ENCODE measurements at regions not wholly inside any gene's neighbourhood (a gene's known extent, or its start where the extent isn't known, plus 50 kb on each side); places are given as distances from the start of the nearest gene placed in this dataset.
"Not testable (repeated sequence)": the region's sequence is repeated elsewhere in the genome, so short reads cannot be mapped to it uniquely, and the experiment has no call there.

DNA sequence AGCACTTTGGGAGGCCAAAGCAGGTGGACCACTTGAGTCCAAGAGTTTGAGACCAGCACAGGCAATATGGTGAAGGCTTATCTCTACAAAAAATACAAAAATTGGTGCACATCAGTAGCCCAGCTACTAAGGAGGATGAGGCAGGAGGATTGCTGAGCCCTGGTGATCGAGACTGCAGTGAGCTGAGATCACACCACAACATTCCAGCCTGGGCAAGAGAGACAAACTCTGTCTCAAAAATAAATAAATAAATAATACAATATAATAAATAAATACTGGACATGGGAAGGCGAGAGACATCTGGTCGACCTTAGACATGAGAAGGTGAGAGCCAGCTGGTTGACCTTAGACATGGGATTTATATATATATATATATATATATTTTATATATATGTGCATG is 119.8 kb upstream of the SLC38A4 start:
- no peak for DNase-seq (ENCODE audit: low spot score)

DNA sequence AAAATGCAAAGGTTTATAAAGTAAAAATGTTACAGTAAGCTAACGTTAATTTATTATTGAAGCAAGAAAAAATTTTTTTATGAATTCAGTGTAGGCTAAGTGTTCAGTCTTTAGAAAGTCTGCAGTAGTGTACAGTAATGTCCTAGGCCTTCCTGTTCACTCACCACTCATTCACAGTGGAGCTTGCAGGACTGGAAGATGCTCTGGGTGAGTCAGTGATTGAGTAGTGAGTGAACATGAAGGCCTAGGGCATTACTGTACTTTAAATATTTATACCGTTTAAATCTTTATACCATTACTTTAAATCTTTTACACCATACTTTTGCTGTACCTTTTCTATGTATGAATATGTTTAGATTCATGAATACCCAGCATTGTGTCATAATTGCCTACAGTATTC is 120.3 kb upstream of the SLC38A4 start:
- DNase-seq (ENCODE audit: low spot score) = no peak

DNA sequence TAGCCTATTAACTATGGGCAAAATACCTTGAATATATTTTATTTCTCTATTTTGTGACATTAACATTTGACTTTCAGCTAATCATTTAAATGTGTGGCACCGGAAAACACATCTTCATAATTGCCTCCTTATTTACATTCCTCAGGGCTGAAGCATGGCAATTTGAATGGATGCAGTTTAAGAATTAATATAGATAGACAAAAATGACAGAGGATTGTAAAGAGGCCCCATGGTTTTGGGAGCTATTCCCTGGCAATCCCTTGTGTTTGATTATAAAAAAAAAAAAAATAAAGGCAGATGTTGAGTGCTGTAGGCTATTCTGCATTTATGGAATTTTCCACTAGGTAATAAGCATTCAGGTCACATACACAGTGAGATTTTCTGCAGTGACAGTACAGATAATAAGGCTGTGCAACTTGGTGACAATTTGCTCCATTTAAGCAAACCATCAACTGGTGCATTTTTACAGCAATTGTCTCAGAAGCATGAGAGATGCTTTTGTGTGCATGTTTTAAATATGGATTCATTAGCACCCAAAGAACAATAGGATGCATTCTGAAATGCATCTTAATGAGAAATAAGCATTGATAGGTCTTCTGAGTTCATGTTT is 123.2 kb upstream of the SLC38A4 start:
- no peak for DNase-seq (ENCODE audit: low spot score)

DNA sequence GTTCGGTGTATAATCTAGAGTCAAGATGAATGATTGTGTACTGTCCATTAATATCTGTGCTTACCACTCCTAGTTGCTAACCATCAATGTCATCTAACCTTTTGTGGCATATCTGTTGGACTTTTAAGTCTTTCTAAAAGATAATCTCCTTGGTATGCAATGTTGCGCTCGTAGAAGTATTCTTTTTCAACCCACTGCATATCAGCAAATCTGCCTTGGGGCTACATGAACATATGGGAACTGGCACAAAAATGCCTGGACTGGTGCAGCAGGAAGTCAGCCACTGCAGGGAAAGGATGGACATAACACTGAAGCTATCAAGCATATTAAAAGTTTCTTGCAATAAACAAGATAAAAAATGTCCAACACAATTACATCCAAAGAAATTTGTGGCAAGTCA is 124.3 kb upstream of the SLC38A4 start:
- DNase-seq (ENCODE audit: low spot score) = no peak

DNA sequence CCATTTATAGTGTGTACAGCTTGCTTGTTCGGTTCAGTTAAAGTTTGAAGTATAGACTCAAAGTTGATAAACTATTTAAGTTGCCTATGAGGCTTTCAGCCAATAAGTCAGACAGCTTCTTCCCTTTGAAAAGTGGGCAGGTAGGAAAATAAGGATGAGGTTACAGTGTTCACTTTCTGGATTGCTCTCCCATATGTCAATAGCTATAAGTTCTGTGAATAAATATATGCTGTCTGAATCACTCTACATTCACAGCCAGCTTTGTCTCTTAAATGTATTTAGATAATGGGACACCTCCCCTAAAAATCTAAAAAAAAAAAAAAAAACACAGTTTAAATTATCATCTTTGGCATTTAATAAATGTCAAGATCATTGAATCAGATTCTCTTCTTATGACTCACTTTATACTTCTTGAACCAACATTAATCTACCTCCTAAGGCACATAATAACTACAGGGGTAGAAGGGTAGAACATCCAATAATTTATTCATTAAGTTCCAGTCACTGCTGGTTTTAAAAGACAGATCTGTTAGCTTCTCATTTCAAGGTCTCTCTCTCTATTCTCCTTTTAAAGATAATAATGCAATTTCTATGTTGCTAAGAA is 126.4 kb upstream of the PCED1B start:
- DNase-seq (ENCODE audit: low spot score) = no peak

DNA sequence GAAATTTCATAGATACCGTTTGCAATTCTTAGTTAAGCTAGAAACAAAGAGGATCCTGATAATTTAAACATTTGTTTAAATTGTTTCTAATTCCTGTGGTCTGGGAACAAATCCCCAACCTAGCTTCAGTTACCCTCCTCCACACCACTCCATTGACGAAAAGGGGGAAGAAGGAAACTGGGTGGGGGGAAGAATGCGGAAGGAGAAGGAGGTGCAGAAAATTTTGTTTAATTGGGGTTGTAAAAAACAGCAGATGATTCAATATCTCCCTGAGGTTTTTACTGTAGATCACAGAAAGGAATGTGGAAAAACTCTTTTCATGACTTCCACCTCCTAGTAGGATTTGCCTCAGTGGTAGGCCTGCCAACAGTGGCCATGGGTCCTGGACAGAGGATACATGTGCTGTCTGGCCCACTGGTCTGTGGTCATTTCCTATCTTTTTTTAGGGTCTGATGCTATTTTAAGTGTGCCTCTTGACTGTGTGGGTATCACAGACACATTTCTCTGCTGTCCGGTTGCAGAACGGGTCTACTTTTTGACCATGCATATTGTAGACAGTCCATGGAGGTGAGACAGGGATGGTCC is 122.9 kb upstream of the PCED1B start:
- no peak for DNase-seq (ENCODE audit: low spot score)

DNA sequence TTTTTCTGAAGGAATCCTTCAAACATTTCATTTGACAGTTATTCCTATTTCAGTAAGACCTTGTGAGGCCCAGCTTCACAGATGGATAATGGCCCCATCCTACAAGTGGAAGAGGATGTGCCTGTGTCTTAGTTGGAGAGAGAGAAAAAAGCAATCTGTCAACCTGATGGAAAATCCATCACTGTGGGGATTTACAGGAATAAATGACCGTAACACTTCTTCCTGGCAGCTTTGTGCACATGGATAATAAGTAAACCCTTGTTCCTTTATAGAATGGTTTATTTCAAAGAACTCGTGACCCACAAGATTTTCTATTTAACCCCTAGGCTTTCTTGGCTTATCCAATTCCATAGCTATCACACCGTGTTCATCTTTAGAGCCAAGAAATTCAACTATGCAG is 121.4 kb upstream of the PCED1B start:
- no peak for DNase-seq (ENCODE audit: low spot score)

DNA sequence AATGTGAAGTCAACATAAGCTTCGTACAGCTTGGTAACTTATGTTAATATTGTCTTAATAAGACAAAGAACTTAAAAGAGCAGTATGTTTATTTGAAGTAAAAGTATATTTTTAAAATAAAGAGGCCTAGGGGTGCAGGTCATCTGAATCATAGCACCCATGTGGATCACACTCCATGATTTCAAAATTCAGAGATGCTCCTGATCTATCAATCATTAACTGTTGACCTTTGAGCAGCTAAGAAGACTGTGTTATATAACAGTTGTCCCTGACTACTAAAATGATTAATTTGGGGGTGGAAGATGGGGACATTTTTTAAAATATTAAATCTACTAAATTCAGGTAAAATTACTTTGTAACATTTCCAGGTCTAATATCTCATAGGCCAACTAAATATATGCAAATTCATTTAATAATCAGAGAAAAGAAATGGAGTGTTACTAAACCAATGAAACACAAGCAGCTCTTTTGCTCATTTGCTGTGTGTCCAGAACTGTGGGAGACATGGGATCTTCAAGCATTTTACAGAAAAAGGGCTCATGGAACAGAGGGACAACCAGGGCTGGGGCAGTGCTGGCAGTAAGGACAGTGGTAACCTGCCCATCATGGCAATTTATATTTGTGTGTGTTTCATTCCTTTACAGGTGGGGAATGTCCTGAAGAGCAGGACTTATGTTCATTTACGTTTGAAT is 120.7 kb upstream of the PCED1B start:
- no peak for DNase-seq (ENCODE audit: low spot score)

DNA sequence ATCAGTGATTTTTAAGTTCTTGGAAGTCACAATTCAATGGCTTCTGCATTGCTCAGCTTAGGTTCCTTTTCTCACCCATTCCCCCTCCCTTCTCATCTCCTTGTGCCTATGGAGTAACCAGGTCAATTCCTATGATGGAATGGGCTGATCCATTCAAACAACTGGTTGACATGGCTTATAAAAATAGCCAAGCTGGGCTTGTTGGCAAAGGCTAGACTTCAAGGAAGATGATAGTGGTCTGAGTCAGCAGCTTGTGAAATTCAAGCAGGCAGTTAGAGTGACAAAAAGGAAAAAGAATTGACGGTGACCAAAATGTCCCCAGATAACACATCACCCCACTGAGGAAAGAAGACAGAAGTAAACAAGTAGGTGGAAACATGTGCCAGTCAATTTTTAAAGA is 119.9 kb upstream of the PCED1B start:
- peak; percentile 54 for DNase-seq (ENCODE audit: low spot score)

DNA sequence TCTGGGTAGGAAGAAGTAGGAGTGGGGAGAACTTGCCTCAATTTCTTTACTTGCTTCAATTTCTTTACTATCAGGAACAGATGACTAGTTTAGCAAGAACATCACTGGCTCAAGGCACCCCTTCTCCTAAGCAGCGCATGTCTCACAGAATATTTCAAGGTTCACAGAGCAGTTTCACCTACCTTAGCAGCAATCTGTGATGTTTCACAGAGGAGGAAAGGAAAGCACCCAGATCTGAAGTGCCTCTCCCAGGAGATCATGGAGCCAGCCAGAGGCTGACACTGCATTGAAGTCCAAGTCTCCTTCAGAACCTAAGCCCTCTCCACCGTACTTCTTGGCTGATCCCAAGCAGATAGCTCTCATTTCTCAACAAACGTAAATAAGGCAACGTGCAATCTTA is 118.7 kb upstream of the PCED1B start:
- no peak for DNase-seq (ENCODE audit: low spot score)

DNA sequence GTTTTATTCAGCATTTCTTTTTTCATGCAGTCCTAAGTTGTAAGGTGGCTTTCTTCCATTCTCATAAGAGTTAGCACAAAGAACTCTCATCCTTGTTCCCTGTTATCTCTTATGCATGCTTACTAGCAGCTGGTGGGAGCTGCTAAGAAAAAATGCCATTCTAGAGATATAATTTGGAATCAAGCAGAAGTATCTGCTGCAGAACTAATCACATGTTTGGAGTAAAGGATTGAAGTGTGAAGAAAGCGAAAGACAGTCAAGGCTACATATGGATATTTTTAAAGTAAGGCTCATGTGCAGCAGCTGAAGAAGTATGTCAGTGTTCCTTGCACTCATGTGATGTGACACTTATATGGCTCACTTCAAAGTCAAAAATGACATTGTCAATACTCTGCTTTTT is 116.2 kb upstream of the PCED1B start:
- no peak for DNase-seq (ENCODE audit: low spot score)

DNA sequence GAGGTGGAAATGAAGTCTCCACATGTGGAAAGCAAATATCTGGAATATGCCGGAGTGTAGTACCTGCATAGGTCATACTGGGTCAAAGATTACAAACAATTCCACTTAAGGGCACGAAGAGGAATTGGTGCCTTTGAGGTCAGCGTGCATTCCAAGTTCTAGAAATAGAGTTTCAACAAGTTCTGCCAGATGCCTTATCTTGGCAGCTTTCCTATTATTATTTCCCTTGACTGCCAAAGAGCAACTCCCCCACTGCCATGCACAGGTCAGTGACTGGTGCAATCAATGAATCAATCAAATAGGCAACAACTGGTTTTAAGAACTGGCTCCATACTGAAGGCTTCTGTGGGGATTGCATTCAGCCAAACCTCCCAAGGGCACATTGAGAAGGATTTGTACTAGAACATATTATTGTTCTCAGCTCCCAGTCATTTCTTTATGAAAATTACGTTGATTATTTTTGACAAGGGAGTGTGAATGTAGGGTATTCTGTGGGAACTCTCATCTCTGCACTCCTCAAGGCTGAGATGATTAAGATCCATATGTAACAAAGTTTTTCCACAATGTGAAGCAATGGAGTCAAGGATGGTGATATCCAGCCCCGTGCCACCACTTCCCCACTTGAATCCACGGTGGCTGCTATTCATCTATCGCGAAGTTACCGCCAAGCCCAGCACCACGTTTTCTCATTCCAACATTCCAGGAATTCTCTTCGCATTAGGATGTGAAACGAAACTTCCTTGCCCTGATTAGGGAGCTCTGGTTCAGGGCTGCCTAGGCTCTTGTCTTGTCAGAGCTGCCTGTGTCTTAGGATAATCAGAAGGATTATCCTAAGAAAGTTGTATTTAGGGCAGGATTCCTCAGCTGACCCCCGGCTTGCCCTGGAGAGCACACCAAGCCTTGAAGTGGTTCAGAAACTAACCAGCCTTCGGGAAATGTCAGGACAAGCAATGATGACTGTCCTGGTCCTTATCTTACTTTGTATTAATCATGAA is 115.1 kb upstream of the PCED1B start:
- peak; percentile 70 for DNase-seq (ENCODE audit: low spot score)

DNA sequence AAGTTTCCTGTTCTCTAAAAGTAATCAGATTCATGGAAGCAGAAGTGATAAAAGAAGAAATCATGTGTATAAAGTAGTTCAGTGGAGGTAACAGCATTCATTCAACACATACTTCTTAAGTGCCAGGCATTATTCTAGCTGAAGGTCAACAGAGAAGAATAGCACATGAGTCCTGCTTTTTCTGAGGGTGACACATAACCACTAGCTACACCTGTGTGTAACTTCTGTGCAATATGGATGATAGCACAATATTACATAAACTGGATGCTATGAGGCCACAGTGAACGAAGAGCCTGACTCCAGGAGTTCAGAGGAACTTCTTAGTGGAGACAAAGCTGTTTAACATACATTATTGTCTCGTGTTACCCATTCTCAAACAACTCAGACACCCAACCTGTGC is 114.3 kb upstream of the PCED1B start:
- no peak for DNase-seq (ENCODE audit: low spot score)

DNA sequence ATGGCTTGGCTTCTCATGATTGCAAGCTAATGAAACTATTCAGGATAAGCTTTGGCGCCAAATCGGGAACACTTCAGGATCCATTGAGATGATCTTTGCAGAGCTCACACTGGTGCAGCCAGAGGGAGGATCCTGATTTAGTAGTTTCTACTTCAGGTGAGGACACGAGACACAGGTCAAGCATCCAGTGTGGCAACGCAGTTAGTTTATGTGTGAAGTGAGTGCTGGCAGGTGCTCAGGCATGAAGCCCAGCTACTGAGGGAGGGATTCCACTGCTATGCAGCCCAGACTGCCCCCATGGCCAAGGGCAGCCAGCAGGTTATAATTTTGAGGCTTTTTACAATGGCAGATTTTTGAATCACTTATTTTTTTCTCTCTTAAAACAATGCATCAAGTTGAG is 113.5 kb upstream of the PCED1B start:
- DNase-seq (ENCODE audit: low spot score) = no peak

DNA sequence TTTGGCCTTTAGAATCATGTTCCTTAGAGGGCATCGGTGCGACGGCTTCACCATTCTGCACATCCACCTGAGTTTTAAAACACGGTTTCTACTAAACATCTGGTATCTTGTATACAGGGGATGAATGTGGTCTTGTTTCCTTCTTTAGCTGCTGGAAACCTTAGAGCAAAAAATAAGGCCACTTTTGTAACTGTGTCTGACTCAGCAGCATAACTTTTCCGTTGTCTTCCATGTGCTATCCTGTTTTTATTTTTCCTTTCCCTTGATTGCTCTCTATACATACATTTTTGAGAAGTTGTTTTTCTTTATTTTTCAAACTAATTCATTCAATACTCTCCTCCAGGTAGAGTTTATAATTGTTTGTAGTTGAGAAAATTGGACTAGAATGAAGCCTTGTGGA is 108.8 kb upstream of the PCED1B start:
- no peak for DNase-seq (ENCODE audit: low spot score)

DNA sequence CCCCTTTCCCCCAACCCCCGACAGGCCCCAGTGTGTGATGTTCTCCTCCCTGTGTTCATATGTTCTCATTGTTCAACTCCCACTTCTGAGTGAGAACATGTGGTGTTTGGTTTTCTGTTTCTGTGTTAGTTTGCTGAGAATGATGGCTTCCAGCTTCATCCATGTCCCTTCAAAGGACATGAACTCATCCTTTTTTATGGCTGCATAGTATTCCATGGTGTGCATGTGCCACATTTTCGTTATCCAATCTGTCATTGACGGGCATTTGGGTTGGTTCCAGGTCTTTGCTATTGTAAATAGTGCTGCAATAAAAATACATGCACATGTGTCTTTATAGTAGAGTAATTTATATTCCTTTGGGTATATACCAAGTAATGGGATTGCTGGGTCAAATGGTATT is 105.5 kb upstream of the PCED1B start:
- DNase-seq (ENCODE audit: low spot score) = not testable (repeated sequence)

DNA sequence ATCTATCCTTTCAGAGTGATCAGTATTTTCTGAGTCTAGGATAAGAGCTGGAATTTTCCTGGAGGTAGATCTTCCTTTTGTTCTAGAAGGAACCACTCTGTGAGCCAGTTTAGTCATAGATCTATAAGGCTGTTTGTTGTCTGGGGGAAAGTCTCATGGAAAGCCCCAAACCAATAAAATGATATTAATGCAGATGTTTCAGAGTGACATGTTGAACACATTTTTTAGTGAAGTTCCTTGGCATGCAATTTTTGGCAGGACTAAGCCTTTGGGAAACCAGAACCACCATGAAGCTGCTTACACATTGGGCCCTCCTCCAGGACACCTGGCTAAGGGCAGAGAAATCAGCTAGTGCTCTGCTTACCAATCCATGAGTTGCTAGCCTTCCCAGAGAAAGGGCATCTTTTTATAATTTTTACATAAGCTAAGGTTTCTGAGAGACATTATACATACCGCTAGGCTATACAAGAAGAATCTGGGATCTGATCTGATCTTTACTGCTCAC is 101.5 kb upstream of the PCED1B start:
- DNase-seq (ENCODE audit: low spot score) = no peak

DNA sequence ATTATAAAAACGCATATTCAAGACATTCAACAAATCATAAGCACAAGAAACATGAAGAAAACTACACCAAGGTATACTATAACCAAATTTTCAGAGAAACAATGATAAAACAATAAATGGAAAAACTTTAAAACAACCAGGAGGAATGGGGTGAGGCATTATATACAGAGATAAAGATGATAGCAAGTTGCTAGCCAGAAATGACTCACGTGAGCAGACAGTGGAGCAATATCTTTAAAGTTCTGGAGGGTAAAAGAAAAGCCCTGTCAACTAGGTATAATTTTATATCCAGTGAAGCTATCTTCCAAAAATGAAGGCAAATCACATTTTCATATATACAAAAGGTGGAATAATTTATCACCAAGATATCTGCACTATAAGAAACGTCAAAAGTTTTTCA is 97.8 kb upstream of the PCED1B start:
- no peak for DNase-seq (ENCODE audit: low spot score)

DNA sequence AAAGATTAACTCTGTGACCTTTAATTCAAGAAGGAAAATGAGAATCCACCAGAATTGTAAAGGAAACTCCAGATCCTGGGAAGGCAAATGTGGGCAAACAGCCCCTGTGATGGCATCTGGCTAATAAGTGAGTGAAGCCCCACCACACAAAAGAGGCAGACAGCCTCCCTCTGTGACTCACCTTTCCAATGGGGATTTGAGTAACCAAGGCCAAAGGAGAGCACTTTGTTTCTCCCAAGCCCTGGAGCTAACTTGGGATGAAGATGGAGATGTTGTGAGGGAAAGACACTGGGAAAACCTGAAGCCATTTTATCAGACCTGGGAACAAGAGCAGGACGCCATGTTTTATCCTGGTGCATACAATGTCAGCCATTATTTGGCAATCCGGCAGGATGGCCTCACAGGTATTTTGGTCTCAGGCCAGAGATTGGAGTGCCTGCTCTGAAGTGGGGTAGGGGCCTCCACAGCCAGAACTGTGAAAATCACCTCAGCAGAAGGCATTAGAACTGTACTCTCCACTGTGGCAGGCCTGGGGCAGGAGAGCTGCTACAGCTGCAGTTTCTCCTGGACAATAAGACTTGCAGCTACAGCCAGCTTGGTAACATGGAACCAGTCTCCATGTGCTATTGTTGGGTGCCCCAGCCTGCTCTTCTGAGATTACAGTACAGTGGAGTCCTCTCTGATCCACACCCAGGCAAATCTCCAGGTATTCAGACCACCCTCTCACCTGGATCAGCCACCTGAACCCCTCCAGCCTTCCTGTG is 96.6 kb upstream of the PCED1B start:
- DNase-seq (ENCODE audit: low spot score) = no peak

DNA sequence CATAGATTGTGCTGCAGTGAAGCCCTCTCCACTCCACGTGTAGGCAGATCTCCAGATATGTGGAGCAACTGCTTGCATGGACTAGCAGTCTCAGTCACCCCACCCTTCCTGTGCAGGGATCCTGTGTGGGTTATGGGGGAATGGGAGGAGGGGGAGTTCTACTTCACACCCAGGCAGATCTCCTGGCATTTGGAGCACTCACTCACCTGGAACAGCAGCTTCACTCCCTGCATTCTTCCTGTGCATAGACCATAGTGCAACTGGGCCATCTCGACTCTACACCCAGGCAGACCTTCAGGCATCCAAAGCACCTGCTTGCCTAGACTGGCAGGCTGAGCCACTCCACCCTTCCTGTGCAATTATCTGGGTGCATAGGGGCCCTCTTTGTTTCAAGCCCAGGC is 96.0 kb upstream of the PCED1B start:
- no peak for DNase-seq (ENCODE audit: low spot score)

Measured in AG08396 (cell line).